Nephron progenitor cell (in vitro differentiated cells): ENCODE measurements at regions not wholly inside any gene's neighbourhood (a gene's known extent, or its start where the extent isn't known, plus 50 kb on each side); places are given as distances from the start of the nearest gene placed in this dataset.

Source experiments
- DNase-seq: peaks from one replicate; pipeline ENCODE4 v3.0.0; 2021
- H3K27ac Mint-ChIP-seq: 2 replicates; pipeline ENCODE4 v1.8.0; 2021; ENCODE audit warnings: mild to moderate bottlenecking, moderate library complexity, mixed read lengths
- H3K27me3 Mint-ChIP-seq: 2 replicates; pipeline ENCODE4 v1.8.0; 2021; ENCODE audit warnings: mild to moderate bottlenecking, low read depth, mixed read lengths; ENCODE audit not compliant: poor library complexity
- H3K36me3 Mint-ChIP-seq: 2 replicates; pipeline ENCODE4 v1.8.0; 2021; ENCODE audit warnings: low read depth, mixed read lengths
- H3K4me1 Mint-ChIP-seq: 2 replicates; pipeline ENCODE4 v1.8.0; 2021; ENCODE audit warnings: mixed read lengths
- H3K4me3 Mint-ChIP-seq: 2 replicates; pipeline ENCODE4 v1.8.0; 2021; ENCODE audit warnings: mild to moderate bottlenecking, moderate library complexity, mixed read lengths
- H3K9me3 Mint-ChIP-seq: 2 replicates; pipeline ENCODE4 v1.8.0; 2021; ENCODE audit warnings: mild to moderate bottlenecking, moderate library complexity, mixed read lengths
- TF ChIP-seq, protein P1 (sequence below): fragments of 200-600 bp; sonication (generic); IDR thresholded peaks from 2 replicates; pipeline ENCODE4 v1.5.0; 2021; ENCODE audit warnings: antibody characterized with exemption

DNA sequence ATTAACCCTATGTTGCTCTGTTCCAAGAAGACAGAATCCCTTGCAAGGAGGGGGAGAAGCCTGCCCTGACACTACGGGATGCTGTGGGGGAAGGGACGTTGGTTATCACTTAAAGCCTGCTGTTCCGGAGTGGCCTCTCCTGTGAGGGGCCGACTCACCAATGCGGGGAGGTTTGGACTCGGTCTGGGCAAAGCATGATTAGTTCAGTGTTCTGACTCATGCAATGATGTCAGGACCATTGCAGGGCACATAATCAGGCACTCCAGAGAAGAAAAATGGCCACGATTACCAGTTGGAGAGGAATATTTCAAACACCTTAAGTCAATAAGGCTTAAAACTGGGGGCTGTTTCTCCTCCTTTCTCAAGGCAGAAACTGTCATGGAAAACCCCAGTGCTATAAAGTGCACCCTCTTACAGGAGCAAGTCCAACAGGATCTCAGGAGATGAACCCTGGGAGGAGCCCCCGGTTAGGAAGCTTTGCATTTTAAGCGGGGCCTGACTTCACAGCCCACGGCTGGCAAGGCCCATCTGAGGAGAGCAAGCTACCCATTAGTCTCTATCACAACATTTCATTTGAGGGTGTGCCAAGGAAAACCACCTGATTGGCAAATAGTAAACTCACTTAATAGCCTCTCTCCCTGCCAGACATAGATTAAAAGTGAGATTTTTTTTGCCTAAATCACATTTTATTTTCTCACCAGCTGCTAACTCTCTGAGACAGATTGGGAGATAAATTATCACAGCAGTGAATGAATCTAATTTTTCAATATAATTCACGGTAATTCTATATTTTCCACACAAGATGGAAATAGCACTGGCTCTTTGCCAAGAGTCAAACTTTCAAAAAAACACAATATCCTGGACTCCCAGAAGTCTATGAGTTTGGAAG, 202.5 kb downstream of the C1orf94 start:
- TF ChIP-seq, protein P1, sequence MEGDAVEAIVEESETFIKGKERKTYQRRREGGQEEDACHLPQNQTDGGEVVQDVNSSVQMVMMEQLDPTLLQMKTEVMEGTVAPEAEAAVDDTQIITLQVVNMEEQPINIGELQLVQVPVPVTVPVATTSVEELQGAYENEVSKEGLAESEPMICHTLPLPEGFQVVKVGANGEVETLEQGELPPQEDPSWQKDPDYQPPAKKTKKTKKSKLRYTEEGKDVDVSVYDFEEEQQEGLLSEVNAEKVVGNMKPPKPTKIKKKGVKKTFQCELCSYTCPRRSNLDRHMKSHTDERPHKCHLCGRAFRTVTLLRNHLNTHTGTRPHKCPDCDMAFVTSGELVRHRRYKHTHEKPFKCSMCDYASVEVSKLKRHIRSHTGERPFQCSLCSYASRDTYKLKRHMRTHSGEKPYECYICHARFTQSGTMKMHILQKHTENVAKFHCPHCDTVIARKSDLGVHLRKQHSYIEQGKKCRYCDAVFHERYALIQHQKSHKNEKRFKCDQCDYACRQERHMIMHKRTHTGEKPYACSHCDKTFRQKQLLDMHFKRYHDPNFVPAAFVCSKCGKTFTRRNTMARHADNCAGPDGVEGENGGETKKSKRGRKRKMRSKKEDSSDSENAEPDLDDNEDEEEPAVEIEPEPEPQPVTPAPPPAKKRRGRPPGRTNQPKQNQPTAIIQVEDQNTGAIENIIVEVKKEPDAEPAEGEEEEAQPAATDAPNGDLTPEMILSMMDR: no peak
- DNase-seq: no peak
- no peaks in the 10 kb centered on the region for H3K9me3 Mint-ChIP-seq

DNA sequence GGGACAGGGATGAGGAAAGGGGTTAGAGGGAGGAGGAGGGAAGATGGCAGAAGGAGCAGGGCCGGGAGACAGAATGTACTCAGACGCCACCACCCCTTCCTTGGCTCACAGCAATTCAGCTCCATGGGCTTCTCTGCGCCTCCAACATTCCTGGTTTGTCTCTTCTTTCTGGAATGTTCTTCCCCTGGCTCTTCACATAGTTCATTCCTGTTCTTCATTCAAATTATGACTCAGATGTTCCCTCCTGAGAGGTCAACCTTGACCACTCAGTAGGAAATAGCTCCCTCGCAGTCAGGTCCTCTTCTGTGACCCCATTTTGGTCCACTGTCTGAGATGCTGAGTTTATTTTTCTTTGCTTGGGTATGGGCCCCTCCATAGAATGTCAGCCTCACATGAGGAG, 203.2 kb downstream of the C1orf94 start:
- no peak overlapping the region for H3K27ac Mint-ChIP-seq
- DNase-seq: no peak

More for the DNA sequence above, 202.5 kb downstream of the C1orf94 start:
- peaks cover 19% of the 10 kb centered on the region for H3K4me1 Mint-ChIP-seq
- H3K27ac Mint-ChIP-seq: no peak overlapping the region
- H3K4me3 Mint-ChIP-seq: no peak overlapping the region
- peaks cover 20% of the 10 kb centered on the region for H3K27me3 Mint-ChIP-seq
- no peaks in the 10 kb centered on the region for H3K36me3 Mint-ChIP-seq

DNA sequence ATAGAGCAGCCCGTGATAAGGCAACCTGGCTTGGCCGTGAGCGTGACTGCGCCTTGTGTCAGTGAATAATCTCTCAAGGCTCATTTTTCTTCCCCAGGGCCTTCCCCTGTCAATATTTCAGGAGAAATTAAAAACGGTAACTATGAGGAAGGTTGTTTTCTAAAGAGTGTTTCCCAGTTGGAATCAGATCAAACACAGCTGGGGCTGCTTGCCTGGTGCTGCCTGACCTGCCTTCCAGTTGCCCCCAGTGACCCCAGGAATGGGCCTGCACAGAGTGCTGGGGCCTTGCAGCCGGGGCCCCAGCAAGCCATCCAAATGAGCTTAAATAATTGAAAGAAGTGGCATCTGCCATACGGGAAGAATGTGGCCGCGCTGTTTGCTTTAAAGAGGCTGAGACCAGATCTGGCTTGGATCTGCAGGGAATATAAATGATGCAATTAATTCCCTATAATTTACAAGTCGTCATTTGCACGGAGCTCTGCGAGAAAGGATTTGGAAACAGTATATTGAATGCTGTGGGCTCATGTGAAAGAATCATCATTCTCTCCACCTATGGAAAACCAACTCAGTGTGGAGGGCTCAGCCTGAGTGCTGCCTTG, 203.9 kb downstream of the C1orf94 start:
- no peak for DNase-seq
- Mint-ChIP-seq H3K4me3 (no peak overlapping the region), H3K4me1 (peaks cover 19% of the 10 kb centered on the region), H3K27me3 (peaks cover 25% of the 10 kb centered on the region), H3K27ac (no peak overlapping the region), H3K36me3 (no peaks in the 10 kb centered on the region), H3K9me3 (no peaks in the 10 kb centered on the region)
- TF ChIP-seq, protein P1: no peak

More for the DNA sequence above, 203.2 kb downstream of the C1orf94 start:
- Mint-ChIP-seq H3K27me3 (peaks cover 20% of the 10 kb centered on the region), H3K4me1 (peaks cover 19% of the 10 kb centered on the region), H3K36me3 (no peaks in the 10 kb centered on the region), H3K4me3 (no peak overlapping the region), H3K9me3 (no peaks in the 10 kb centered on the region)
- TF ChIP-seq, protein P1: no peak

- Mint-ChIP-seq H3K4me3 (no peak overlapping the region), H3K27ac (no peak overlapping the region), H3K27me3 (peaks cover 16% of the 10 kb centered on the region), H3K4me1 (no peaks in the 10 kb centered on the region), H3K36me3 (no peaks in the 10 kb centered on the region), H3K9me3 (peaks cover 17% of the 10 kb centered on the region)
- TF ChIP-seq, protein P1: no peak
- DNase-seq: no peak
Observed at GRCh38 chr1:34389974-34390373, 213.3 kb downstream of the C1orf94 start.

- H3K27me3 Mint-ChIP-seq: peaks cover 12% of the 10 kb centered on the region
- no peaks in the 10 kb centered on the region for H3K4me1 Mint-ChIP-seq
- peaks cover 1% of the 10 kb centered on the region for H3K9me3 Mint-ChIP-seq
- TF ChIP-seq, protein P1: no peak
- no peak for DNase-seq
- H3K27ac Mint-ChIP-seq: no peak overlapping the region
- H3K36me3 Mint-ChIP-seq: no peaks in the 10 kb centered on the region
- H3K4me3 Mint-ChIP-seq: no peak overlapping the region
Observed at GRCh38 chr1:34396042-34396441, 219.3 kb downstream of the C1orf94 start.
